GM20431 (cell line): ENCODE measurements at regions not wholly inside any gene's neighbourhood (a gene's known extent, or its start where the extent isn't known, plus 50 kb on each side); places are given as distances from the start of the nearest gene placed in this dataset.
"Not testable (repeated sequence)": the region's sequence is repeated elsewhere in the genome, so short reads cannot be mapped to it uniquely, and the experiment has no call there.

Experiments used
- in situ Hi-C: fragments of 300-500 bp; cut with MseI, MboI; formaldehyde crosslinking; loops from one replicate; pipeline ENCODE4 v1.15.0; 2020; ENCODE audit warnings: low sequenced_read_pairs; ENCODE audit not compliant: unreplicated experiment

GRCh38 chr2:236367506-236368289 lies 103.5 kb upstream of the ASB18 start:
- in situ Hi-C loops, result no loop called here

GRCh38 chr2:236369661-236370062 lies 105.5 kb upstream of the ASB18 start:
- in situ Hi-C loops, result no loop called here

GRCh38 chr2:236370847-236371409 lies 106.7 kb upstream of the ASB18 start:
- in situ Hi-C loops, result no loop called here

GRCh38 chr2:236375973-236376476 lies 111.8 kb upstream of the ASB18 start:
- in situ Hi-C loops, result no loop called here

GRCh38 chr2:236376566-236377244 lies 112.5 kb upstream of the ASB18 start:
- in situ Hi-C loops, result no loop called here

- in situ Hi-C loops, result no loop called here
These were observed 115.9 kb upstream of the ASB18 start for GRCh38 chr2:236380051-236380612.

DNA sequence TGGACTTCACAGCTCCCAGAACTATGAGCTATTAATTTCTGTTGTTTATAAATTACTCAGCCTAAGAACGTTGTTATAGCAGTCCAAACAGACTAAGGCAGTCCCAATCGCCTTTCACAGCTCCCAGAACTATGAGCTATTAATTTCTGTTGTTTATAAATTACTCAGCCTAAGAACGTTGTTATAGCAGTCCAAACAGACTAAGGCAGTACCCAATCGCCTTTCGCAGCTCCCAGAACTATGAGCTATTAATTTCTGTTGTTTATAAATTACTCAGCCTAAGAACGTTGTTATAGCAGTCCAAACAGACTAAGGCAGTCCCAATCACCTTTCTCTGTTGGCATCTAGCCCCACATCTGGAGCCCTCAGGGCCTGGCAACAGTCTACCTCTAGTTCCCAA lies 117.0 kb upstream of the ASB18 start:
- in situ Hi-C loops, result not testable (repeated sequence)

- in situ Hi-C loops, result not testable (repeated sequence)
These were observed 125.3 kb upstream of the ASB18 start for GRCh38 chr2:236389284-236390216.

DNA sequence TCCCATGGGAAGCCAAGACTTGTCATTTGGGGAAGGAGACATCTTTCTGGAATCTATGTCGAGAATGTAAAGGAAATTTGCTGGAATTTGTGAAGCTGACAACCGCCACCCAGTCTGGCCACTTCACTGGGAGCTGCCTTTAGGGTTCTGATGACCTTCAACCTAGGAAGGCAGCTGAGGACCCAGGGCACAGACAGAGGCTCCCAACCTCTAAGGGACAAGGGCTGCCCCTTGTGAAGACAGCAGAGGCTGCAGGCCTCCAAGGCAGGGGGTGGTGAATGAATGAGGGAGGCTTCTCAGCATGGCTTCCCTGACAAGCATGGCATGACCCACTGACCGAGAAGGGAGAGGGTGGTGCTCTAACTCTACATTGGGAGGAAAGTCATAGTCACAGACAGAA lies 128.9 kb upstream of the ASB18 start:
- in situ Hi-C loops, result no loop called here

DNA sequence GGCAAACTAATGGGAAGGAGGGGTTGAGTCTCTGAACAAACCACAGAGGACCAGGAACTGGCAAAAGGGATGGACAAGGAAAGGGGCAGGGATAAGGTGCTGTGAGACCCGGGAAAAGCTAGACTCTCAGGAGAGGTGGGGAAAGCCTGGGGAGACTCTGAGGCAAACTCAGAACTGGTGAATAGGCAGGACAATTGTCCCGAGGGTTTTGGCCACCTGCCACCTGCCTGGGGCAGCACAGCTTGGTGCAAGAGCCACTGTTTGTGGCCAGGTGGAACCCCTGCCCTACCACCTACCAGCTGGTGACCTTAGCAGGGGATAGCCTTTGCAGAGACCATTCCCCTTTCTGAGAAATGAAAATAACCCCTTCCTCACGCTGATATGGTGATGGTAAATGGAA lies 129.4 kb upstream of the ASB18 start:
- in situ Hi-C loops, result no loop called here

- in situ Hi-C loops, result no loop called here
These were observed 130.4 kb upstream of the ASB18 start for GRCh38 chr2:236394571-236394970.

DNA sequence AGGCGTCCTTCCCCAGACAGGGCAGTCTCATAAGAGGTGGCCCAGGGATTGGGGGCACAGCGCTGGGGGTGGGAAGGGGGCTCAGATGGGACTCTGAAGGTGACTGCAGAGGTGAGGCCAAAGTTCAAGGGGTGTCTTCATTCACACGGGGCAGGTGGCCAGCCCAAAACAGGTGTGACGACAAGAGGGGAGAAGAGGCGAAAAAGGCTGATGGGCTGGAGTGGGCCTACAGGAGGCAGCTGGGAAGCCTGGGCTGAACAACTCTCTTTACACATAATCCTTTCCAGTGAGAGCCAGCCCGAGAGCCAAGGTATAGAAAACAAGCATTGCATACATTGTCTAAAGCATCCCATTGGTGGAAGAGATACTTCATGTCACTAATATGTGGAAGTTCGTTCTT lies 130.9 kb upstream of the ASB18 start:
- in situ Hi-C loops, result no loop called here

DNA sequence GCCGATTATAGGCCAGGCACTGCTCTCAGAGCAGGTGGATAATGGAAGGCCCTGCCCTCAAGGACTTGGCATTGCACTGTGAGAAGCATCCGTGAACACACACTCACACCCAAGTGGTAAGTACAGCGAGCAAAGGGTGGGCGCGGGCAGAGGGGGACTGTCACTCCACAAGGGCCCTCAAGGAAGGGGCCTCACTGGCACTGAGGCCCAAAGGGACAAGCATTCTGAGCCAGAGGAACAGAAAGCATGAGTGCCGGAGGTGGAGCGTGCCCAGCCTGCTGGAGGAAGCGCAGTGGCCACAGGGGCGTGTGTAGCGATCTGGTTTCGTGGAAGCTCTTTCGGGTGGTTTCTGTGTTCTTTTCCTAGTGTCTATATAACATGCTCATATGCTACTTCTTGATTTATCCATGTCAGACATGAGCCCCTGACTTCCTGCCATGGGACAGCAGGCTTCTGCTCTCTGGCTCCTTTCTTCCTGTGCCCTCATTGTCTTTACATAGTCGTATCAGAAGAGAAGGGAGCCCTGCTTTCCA lies 132.7 kb upstream of the ASB18 start:
- in situ Hi-C loops, result no loop called here

DNA sequence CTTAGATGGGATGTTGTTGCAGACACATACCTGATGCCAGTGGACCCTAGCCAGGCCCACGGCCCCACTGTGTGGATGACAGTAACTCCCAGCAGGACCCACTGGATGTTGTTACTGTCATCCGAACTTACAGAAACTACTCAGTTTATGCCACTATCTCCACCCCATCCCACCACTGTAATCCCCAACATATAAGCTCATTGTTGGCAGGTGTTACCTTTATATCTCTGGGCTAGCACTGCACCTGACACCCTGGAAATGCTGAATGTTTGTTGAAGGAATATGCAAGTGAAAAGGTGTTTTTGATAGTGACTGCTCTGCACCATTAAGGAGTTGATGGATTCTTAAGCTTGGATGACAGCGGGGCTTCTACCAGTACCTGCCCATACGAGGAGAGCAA lies 133.5 kb upstream of the ASB18 start:
- in situ Hi-C loops, result no loop called here

- in situ Hi-C loops, result no loop called here
These were observed 135.2 kb upstream of the ASB18 start for GRCh38 chr2:236399409-236399808.

DNA sequence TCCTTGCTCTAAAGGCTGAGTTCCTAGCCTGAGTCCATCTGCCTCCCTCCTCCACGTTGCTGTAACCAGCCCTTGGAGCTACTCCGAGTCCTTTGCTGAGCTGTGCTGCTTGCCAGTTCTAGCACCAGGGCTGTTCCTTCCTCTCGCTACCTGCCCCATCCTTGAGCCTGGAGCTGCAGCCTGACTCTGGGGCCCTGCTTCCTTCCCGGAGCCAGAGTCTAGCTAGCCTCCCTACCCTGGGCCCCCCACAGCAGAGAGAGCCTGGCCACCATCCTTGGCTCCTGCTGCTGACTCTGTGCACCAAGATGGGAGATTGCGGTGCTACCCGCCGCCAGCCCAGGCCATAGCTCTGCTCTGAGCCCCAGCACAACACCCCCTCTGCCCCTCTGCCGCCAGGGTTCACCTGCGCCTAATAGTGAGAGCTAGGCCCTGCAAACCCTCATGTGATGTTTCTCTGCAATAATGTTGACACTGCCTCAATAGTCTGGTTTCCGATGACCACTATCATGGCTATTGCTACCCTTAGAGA lies 135.9 kb upstream of the ASB18 start:
- in situ Hi-C loops, result no loop called here

DNA sequence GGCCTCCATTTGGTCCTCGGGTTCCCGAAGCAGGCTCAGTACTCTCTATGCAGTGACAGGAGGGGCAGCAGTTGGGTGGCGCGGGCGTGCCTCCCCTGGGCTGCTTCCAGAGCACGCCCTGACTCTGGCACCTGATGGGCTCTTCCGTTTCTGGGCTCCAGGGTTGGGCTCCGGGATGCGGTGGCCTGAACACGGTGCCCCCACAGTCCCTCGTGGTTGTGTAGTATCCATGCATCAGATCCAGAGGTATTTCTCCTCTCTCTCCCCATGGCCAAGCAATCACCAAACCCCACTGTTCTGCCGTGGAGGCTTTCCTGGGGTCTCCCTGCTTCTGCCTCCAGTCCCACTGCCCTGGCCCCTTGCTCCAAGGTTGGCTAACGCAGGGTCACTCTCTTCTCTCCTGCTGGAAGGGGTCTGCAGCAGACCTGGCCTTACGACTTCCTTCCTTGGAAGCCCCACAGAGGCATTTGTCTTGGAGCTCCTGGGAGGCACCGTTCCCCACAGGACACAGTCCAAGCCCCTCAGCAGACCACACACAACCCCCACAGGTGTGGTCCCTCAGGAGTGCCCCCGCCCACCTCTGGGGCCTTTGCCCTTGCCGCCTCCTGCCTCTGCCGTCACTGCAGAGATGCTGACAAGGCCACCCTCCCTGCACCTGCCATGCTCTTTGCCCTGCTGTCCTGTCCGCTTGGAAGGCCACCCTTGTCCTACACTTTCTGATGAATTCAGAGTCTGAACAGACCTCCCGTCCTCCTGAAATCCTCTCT lies 136.6 kb upstream of the ASB18 start:
- in situ Hi-C loops, result no loop called here

- in situ Hi-C loops, result no loop called here
These were observed 138.0 kb upstream of the ASB18 start for GRCh38 chr2:236402033-236402790.
